ENCODE measurements at regions not wholly inside any gene's neighbourhood (a gene's known extent, or its start where the extent isn't known, plus 50 kb on each side); places are given as distances from the start of the nearest gene placed in this dataset.
A peak's percentile ranks its signal among the peaks of the same experiment; 100 is the strongest.

- Mint-ChIP-seq H3K36me3 (ENCODE audit: low read depth) (no peaks in the 10 kb centered on the region), H3K27me3 (ENCODE audit: insufficient read depth) (no peaks in the 10 kb centered on the region)
- no peak for TF ChIP-seq CTCF (conservative IDR thresholded peaks at IDR 0.05)
Measured at GRCh38 chr2:136376798-136377211, 258.9 kb upstream of the CXCR4 start.

GRCh38 chr2:136376211-136376610 is 258.3 kb upstream of the CXCR4 start:
- H3K4me1 ChIP-seq (ENCODE audit: control insufficient read depth, insufficient read depth, low read length) = no peaks in the 10 kb centered on the region
- H3K4me1 Mint-ChIP-seq = peaks cover 8% of the 10 kb centered on the region
- DNase-seq = no peak

More at GRCh38 chr2:136376798-136377211, 258.9 kb upstream of the CXCR4 start:
- Histone ChIP-seq H3K27me3 (ENCODE audit: control insufficient read depth, insufficient read depth, low read length, poor library complexity, severe bottlenecking) (no peaks in the 10 kb centered on the region), H3K36me3 (ENCODE audit: control insufficient read depth, insufficient read depth, low read length) (no peaks in the 10 kb centered on the region), H3K4me1 (ENCODE audit: control insufficient read depth, insufficient read depth, low read length) (no peaks in the 10 kb centered on the region), H3K9ac (ENCODE audit: extremely low read depth, low read length, poor library complexity, severe bottlenecking) (no peak overlapping the region), H3K27ac (ENCODE audit: low read depth, low read length) (no peak overlapping the region), H3K9me3 (ENCODE audit: control insufficient read depth, low read length) (no peaks in the 10 kb centered on the region), H3K4me3 (ENCODE audit: low read length) (no peak overlapping the region)
- Mint-ChIP-seq H3K9me3 (no peaks in the 10 kb centered on the region), H3K4me3 (no peak overlapping the region), H3K4me1 (peaks cover 8% of the 10 kb centered on the region), H3K27ac (no peak overlapping the region)
- WGBS, 2 experiments (ENCODE audit: insufficient coverage in 1 of 2, insufficient read length in 1 of 2) = 69 to 90% methylated on average over 5 to 6 of the region's 6 CpGs
- DNase-seq = no peak

GRCh38 chr2:136375017-136375901 is 257.3 kb upstream of the CXCR4 start:
- DNase-seq = peak; percentile 16
- no peaks in the 10 kb centered on the region for H3K27me3 ChIP-seq (ENCODE audit: control insufficient read depth, insufficient read depth, low read length, poor library complexity, severe bottlenecking)
- H3K9me3 ChIP-seq (ENCODE audit: control insufficient read depth, low read length) = no peaks in the 10 kb centered on the region
- Mint-ChIP-seq H3K27ac (no peak overlapping the region), H3K36me3 (ENCODE audit: low read depth) (no peaks in the 10 kb centered on the region), H3K9me3 (no peaks in the 10 kb centered on the region), H3K27me3 (ENCODE audit: insufficient read depth) (no peaks in the 10 kb centered on the region), H3K4me1 (peaks cover 8% of the 10 kb centered on the region), H3K4me3 (no peak overlapping the region)
- no peak overlapping the region for H3K4me3 ChIP-seq (ENCODE audit: low read length)
- H3K36me3 ChIP-seq (ENCODE audit: control insufficient read depth, insufficient read depth, low read length) = no peaks in the 10 kb centered on the region
- H3K4me1 ChIP-seq (ENCODE audit: control insufficient read depth, insufficient read depth, low read length) = no peaks in the 10 kb centered on the region
- TF ChIP-seq CTCF (conservative IDR thresholded peaks at IDR 0.05) = no peak
- H3K9ac ChIP-seq (ENCODE audit: extremely low read depth, low read length, poor library complexity, severe bottlenecking) = no peak overlapping the region
- 91 to 100% methylated on average over 3 to 5 of the region's 5 CpGs for WGBS, 2 experiments (ENCODE audit: insufficient coverage in 1 of 2, insufficient read length in 1 of 2)
- no peak overlapping the region for H3K27ac ChIP-seq (ENCODE audit: low read depth, low read length)

More at GRCh38 chr2:136376211-136376610, 258.3 kb upstream of the CXCR4 start:
- no peaks in the 10 kb centered on the region for H3K9me3 ChIP-seq (ENCODE audit: control insufficient read depth, low read length)
- no peaks in the 10 kb centered on the region for H3K27me3 ChIP-seq (ENCODE audit: control insufficient read depth, insufficient read depth, low read length, poor library complexity, severe bottlenecking)
- no peaks in the 10 kb centered on the region for H3K9me3 Mint-ChIP-seq
- WGBS, 2 experiments (ENCODE audit: insufficient coverage in 1 of 2, insufficient read length in 1 of 2) = 94% methylated on average over 5 to 6 of the region's 6 CpGs
- H3K27me3 Mint-ChIP-seq (ENCODE audit: insufficient read depth) = no peaks in the 10 kb centered on the region
- no peaks in the 10 kb centered on the region for H3K36me3 ChIP-seq (ENCODE audit: control insufficient read depth, insufficient read depth, low read length)
- H3K4me3 ChIP-seq (ENCODE audit: low read length) = no peak overlapping the region
- H3K9ac ChIP-seq (ENCODE audit: extremely low read depth, low read length, poor library complexity, severe bottlenecking) = no peak overlapping the region
- no peak overlapping the region for H3K27ac ChIP-seq (ENCODE audit: low read depth, low read length)
- no peak for TF ChIP-seq CTCF (conservative IDR thresholded peaks at IDR 0.05)
- no peaks in the 10 kb centered on the region for H3K36me3 Mint-ChIP-seq (ENCODE audit: low read depth)
- no peak overlapping the region for H3K27ac Mint-ChIP-seq
- H3K4me3 Mint-ChIP-seq = no peak overlapping the region
